GM12874 (cell line): ENCODE measurements at regions not wholly inside any gene's neighbourhood (a gene's known extent, or its start where the extent isn't known, plus 50 kb on each side); places are given as distances from the start of the nearest gene placed in this dataset.

Experiments used
- TF ChIP-seq, protein P1 (sequence below): IDR thresholded peaks from 2 replicates; pipeline ENCODE4 v1.5.1; 2011; ENCODE audit warnings: low read depth, mild to moderate bottlenecking, control low read depth, low read length, moderate library complexity; ENCODE audit not compliant: insufficient read depth

DNA sequence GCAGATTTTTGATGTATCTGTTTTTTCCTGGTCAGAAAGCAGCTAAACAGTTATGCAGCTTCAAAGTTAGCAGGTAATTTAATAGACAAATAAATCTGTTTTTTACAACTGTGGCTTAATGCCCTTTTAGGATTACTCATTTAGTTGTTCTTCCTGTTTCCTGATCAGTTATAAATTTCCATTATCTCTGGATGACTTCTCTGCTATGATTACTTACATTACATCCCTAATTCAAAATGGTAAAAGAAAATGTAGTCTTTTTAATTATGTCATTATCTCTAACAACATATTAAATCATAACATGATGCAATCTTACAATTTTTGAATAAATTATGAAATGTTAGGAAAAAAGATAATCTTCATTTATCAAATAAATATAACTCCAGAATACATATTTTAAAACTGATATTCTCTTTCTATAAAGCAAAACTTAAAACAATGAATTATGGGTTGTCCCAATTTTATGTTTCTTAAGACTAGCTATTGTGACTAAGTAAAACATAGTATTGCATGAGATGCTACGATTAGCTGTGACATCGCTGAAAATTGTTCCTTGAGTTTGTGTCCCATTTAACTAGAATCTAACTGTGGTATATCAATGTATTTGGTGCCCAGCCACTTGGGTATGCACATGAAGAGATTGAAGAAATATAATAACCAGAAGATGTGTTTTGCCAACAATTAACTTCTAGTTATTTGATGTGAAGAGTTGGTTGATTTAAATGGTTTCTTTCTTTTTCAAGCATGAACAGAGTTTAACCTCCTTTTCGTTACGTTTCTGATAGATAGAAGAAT lies 605.3 kb upstream of the SPRY2 start:
- TF ChIP-seq, protein P1, sequence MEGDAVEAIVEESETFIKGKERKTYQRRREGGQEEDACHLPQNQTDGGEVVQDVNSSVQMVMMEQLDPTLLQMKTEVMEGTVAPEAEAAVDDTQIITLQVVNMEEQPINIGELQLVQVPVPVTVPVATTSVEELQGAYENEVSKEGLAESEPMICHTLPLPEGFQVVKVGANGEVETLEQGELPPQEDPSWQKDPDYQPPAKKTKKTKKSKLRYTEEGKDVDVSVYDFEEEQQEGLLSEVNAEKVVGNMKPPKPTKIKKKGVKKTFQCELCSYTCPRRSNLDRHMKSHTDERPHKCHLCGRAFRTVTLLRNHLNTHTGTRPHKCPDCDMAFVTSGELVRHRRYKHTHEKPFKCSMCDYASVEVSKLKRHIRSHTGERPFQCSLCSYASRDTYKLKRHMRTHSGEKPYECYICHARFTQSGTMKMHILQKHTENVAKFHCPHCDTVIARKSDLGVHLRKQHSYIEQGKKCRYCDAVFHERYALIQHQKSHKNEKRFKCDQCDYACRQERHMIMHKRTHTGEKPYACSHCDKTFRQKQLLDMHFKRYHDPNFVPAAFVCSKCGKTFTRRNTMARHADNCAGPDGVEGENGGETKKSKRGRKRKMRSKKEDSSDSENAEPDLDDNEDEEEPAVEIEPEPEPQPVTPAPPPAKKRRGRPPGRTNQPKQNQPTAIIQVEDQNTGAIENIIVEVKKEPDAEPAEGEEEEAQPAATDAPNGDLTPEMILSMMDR: no peak

DNA sequence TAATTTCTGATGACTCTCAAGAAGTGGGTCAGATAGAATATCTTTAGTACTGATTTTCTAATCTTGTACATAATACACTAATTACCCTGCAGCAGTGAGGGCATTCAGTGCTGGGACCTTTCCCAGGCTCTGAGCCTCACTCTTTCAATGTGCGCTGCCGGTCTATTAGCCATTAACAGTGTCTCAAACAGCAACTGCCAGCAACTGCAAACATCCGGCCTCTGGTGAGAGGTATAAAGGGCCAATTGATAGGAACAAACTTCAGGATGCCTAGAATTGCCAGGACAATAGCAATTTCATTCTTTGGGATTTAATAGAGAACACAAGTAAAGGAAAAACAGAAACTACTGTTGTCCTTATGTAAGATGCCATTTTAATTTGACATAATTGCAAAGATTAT lies 604.4 kb upstream of the SPRY2 start:
- TF ChIP-seq, protein P1: no peak

GRCh38 chr13:80939581-80939980 lies 598.7 kb upstream of the SPRY2 start:
- TF ChIP-seq, protein P1: no peak

GRCh38 chr13:80931766-80932165 lies 590.8 kb upstream of the SPRY2 start:
- TF ChIP-seq, protein P1: no peak

DNA sequence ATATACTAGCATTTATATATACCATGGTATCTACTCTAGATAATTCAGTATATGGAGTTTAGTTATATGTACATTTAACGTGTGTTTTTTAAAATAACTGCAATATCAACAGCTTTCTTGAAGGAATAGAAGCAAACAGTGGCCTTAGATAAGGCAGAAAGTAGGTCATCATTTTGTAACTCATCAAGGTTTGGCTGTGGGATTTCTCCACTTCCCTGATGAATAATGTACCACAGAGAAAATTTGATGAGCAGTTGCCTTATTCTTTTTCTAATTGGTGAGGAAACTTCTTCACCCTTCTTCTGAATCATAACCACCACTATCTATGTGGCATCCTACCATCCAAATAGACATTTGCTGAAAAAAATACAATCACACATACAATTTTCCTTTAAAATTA lies 590.2 kb upstream of the SPRY2 start:
- TF ChIP-seq, protein P1: no peak

GRCh38 chr13:80928241-80928640 lies 587.3 kb upstream of the SPRY2 start:
- TF ChIP-seq, protein P1: no peak

GRCh38 chr13:80924596-80924995 lies 583.7 kb upstream of the SPRY2 start:
- TF ChIP-seq, protein P1: no peak
